Neural cell (in vitro differentiated cells): ENCODE measurements at regions not wholly inside any gene's neighbourhood (a gene's known extent, or its start where the extent isn't known, plus 50 kb on each side); places are given as distances from the start of the nearest gene placed in this dataset.
"Not testable (repeated sequence)": the region's sequence is repeated elsewhere in the genome, so short reads cannot be mapped to it uniquely, and the experiment has no call there.

Experiments
- H2AFZ ChIP-seq: fragments of 200-600, 300-800 bp; sonication (generic), shearing (Covaris generic); 2 replicates; pipeline ENCODE4 v1.6.0; 2014; ENCODE audit warnings: low read depth, mild to moderate bottlenecking, antibody characterized with exemption, low read length, moderate library complexity
- H3F3A ChIP-seq: fragments of 200-600 bp; shearing (Covaris generic); 2 replicates; pipeline ENCODE4 v1.6.1; 2016; ENCODE audit warnings: mild to moderate bottlenecking, moderate library complexity, mixed read lengths, antibody characterized with exemption, low read length; ENCODE audit not compliant: insufficient read depth, poor library complexity, severe bottlenecking
- H3K27ac ChIP-seq: fragments of 200-600, 300-800 bp; sonication (generic), shearing (Covaris generic); 2 replicates; pipeline ENCODE4 v1.5.1; 2014; ENCODE audit warnings: mild to moderate bottlenecking, low read length, moderate library complexity
- H3K27me3 ChIP-seq: fragments of 300-800, 200-600 bp; sonication (generic), shearing (Covaris generic); 2 replicates; pipeline ENCODE4 v1.6.0; 2014; ENCODE audit warnings: mild to moderate bottlenecking, low read depth, low read length, moderate library complexity; ENCODE audit not compliant: insufficient read depth
- H3K36me3 ChIP-seq: fragments of 300-800, 200-600 bp; sonication (generic), shearing (Covaris generic); 2 replicates; pipeline ENCODE4 v1.5.1; 2014; ENCODE audit warnings: mild to moderate bottlenecking, antibody characterized with exemption, low read length, moderate library complexity; ENCODE audit not compliant: insufficient read depth
- H3K4me2 ChIP-seq: fragments of 300-800, 200-600 bp; sonication (generic), shearing (Covaris generic); 2 replicates; pipeline ENCODE4 v1.6.0; 2014; ENCODE audit warnings: mild to moderate bottlenecking, low read length
- H3K4me3 ChIP-seq: fragments of 300-800, 200-600 bp; sonication (generic), shearing (Covaris generic); 2 replicates; pipeline ENCODE4 v1.5.1; 2014; ENCODE audit warnings: mild to moderate bottlenecking, low read length, moderate library complexity
- H3K79me2 ChIP-seq: fragments of 200-600 bp; shearing (Covaris generic); replicated peaks from 2 replicates; pipeline ENCODE4 v1.6.0; 2014; ENCODE audit warnings: mild to moderate bottlenecking, low read length, moderate library complexity; ENCODE audit not compliant: insufficient read depth
- H3K9ac ChIP-seq: fragments of 300-800, 200-600 bp; sonication (generic), shearing (Covaris generic); 2 replicates; pipeline ENCODE4 v1.6.1; 2016; ENCODE audit warnings: mild to moderate bottlenecking, low read length, mixed read lengths
- H3K9me2 ChIP-seq: fragments of 200-600 bp; shearing (Covaris generic); 2 replicates; pipeline ENCODE4 v1.6.1; 2016; ENCODE audit warnings: mild to moderate bottlenecking, low read length, mixed read lengths; ENCODE audit not compliant: insufficient read depth
- H3K9me3 ChIP-seq: fragments of 200-600, 300-800 bp; sonication (generic), shearing (Covaris generic); 2 replicates; pipeline ENCODE4 v1.6.1; 2016; ENCODE audit warnings: mild to moderate bottlenecking, mixed run types, low read length, moderate library complexity, mixed read lengths
- H4K20me1 ChIP-seq: fragments of 200-600 bp; shearing (Covaris generic); 2 replicates; pipeline ENCODE4 v1.6.1; 2016; ENCODE audit warnings: mild to moderate bottlenecking, mixed run types; ENCODE audit not compliant: insufficient read depth
- CTCF ChIP-seq: fragments of 450-650 bp; IDR thresholded peaks from 2 replicates; pipeline ENCODE4 v1.5.1; 2014; ENCODE audit warnings: antibody characterized with exemption, mild to moderate bottlenecking, moderate library complexity; ENCODE audit not compliant: poor library complexity, severe bottlenecking
- EP300 ChIP-seq: fragments of 450-650 bp; conservative IDR thresholded peaks from 2 replicates; pipeline ENCODE4 v1.6.1; 2014; ENCODE audit warnings: antibody characterized with exemption, mild to moderate bottlenecking, moderate library complexity; ENCODE audit not compliant: poor library complexity, severe bottlenecking
- EZH2 ChIP-seq: fragments of 200-600, 300-800 bp; shearing (Covaris generic), sonication (generic); IDR thresholded peaks from 2 replicates; pipeline ENCODE4 v1.6.1; 2014; ENCODE audit warnings: antibody characterized with exemption, low read length, borderline replicate concordance, mild to moderate bottlenecking; ENCODE audit not compliant: insufficient read depth, poor library complexity, severe bottlenecking
- MXI1 ChIP-seq: fragments of 450-650 bp; conservative IDR thresholded peaks from 2 replicates; pipeline ENCODE4 v1.6.1; 2014; ENCODE audit warnings: antibody characterized with exemption, mild to moderate bottlenecking; ENCODE audit not compliant: poor library complexity, severe bottlenecking
- POLR2AphosphoS5 ChIP-seq: IDR thresholded peaks from 2 replicates; pipeline ENCODE4 v1.6.1; 2012
- RAD21 ChIP-seq: fragments of 450-650 bp; conservative IDR thresholded peaks from 2 replicates; pipeline ENCODE4 v1.6.1; 2014; ENCODE audit warnings: antibody characterized with exemption, mild to moderate bottlenecking, moderate library complexity
- REST ChIP-seq: IDR thresholded peaks from 2 replicates; pipeline ENCODE4 v1.6.1; 2012; ENCODE audit warnings: borderline replicate concordance
- SMC3 ChIP-seq: fragments of 450-650 bp; conservative IDR thresholded peaks from 2 replicates; pipeline ENCODE4 v1.6.1; 2014; ENCODE audit warnings: antibody characterized with exemption, mild to moderate bottlenecking, moderate library complexity; ENCODE audit not compliant: poor library complexity
- TAF1 ChIP-seq: IDR thresholded peaks from 2 replicates; pipeline ENCODE4 v1.6.1; 2012; ENCODE audit warnings: low read depth

- Histone ChIP-seq H3K27me3 (no peaks in the 10 kb centered on the region), H3K27ac (no peak overlapping the region), H3K9me2 (no peaks in the 10 kb centered on the region), H2AFZ (no peak overlapping the region), H3K36me3 (no peaks in the 10 kb centered on the region), H3K9ac (no peak overlapping the region), H3K9me3 (no peaks in the 10 kb centered on the region), H3F3A (no peaks in the 10 kb centered on the region), H4K20me1 (no peaks in the 10 kb centered on the region), H3K79me2 (no peaks in the 10 kb centered on the region), H3K4me2 (no peak overlapping the region), H3K4me3 (no peak overlapping the region)
- TF ChIP-seq EZH2 (no peak), POLR2AphosphoS5 (no peak), MXI1 (no peak), REST (no peak), CTCF (no peak), RAD21 (no peak), TAF1 (no peak), EP300 (no peak), SMC3 (no peak)
These were observed 424.3 kb upstream of the ACVR2A start for GRCh38 chr2:147420517-147420916.

GRCh38 chr2:147416099-147416498 lies 428.7 kb upstream of the ACVR2A start:
- Histone ChIP-seq H3K27me3 (no peaks in the 10 kb centered on the region), H3F3A (no peaks in the 10 kb centered on the region), H3K9me2 (no peaks in the 10 kb centered on the region), H4K20me1 (no peaks in the 10 kb centered on the region), H3K79me2 (no peaks in the 10 kb centered on the region), H2AFZ (no peak overlapping the region), H3K9me3 (no peaks in the 10 kb centered on the region), H3K27ac (no peak overlapping the region), H3K4me3 (no peak overlapping the region), H3K9ac (no peak overlapping the region), H3K36me3 (no peaks in the 10 kb centered on the region), H3K4me2 (no peak overlapping the region)
- TF ChIP-seq EP300 (no peak), MXI1 (no peak), POLR2AphosphoS5 (no peak), RAD21 (no peak), REST (no peak), EZH2 (no peak), CTCF (no peak), SMC3 (no peak), TAF1 (no peak)

- not testable (repeated sequence) for H4K20me1 ChIP-seq, H3K27me3 ChIP-seq, H3K79me2 ChIP-seq, H3K4me2 ChIP-seq, H3F3A ChIP-seq, H3K27ac ChIP-seq, H3K9ac ChIP-seq, H3K9me3 ChIP-seq, H2AFZ ChIP-seq, H3K36me3 ChIP-seq, H3K9me2 ChIP-seq, H3K4me3 ChIP-seq
These were observed 430.2 kb upstream of the ACVR2A start for GRCh38 chr2:147414656-147415055.
